Fibroblast of the aortic adventitia (primary cell): ENCODE measurements at regions not wholly inside any gene's neighbourhood (a gene's known extent, or its start where the extent isn't known, plus 50 kb on each side); places are given as distances from the start of the nearest gene placed in this dataset.

Experiments used
- DNase-seq: peaks from one replicate; pipeline ENCODE4 v3.0.0-alpha.2; 2010; ENCODE audit warnings: low read depth
- H3K4me3 ChIP-seq: 2 replicates; pipeline ENCODE4 v1.5.1; 2011; ENCODE audit warnings: low read depth, mild to moderate bottlenecking, control low read depth, low read length, moderate library complexity
- CTCF ChIP-seq: IDR thresholded peaks from 2 replicates; pipeline ENCODE4 v1.5.1; 2011; ENCODE audit warnings: mild to moderate bottlenecking, low read length, control low read depth, inconsistent platforms; ENCODE audit not compliant: insufficient read depth

GRCh38 chr7:135855846-135856245 lies 107.2 kb upstream of the FAM180A start:
- no peak for TF ChIP-seq CTCF
- DNase-seq, result peak; percentile 27
- no peak overlapping the region for H3K4me3 ChIP-seq

DNA sequence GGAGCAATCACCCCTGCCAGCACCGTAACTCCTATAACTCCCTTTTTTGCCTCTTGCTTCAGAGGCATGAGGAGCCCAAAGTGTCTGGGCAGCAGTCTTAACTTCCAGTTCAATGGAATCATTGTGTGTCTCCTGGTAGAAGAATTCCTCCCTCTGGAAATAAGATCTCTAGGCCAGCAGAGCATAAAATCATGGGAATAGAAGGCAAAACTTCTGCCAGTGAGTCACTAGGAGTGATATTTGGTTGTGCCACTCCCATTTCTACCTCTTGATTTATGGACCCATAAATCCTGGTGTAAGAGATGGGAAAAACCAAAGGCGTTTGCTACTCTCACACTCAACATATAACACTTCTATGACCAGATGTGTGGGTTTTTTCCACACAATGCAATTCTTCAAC lies 104.9 kb upstream of the FAM180A start:
- no peak for TF ChIP-seq CTCF
- peak; percentile 40 for DNase-seq

GRCh38 chr7:135853008-135853407 lies 104.4 kb upstream of the FAM180A start:
- no peak overlapping the region for H3K4me3 ChIP-seq
- TF ChIP-seq CTCF, result no peak
- no peak for DNase-seq

More for the DNA sequence above, 104.9 kb upstream of the FAM180A start:
- H3K4me3 ChIP-seq, result no peak overlapping the region

- H3K4me3 ChIP-seq, result no peak overlapping the region
- DNase-seq, result no peak
- no peak for TF ChIP-seq CTCF
Measured at GRCh38 chr7:135847242-135847641, 98.6 kb upstream of the FAM180A start.

DNA sequence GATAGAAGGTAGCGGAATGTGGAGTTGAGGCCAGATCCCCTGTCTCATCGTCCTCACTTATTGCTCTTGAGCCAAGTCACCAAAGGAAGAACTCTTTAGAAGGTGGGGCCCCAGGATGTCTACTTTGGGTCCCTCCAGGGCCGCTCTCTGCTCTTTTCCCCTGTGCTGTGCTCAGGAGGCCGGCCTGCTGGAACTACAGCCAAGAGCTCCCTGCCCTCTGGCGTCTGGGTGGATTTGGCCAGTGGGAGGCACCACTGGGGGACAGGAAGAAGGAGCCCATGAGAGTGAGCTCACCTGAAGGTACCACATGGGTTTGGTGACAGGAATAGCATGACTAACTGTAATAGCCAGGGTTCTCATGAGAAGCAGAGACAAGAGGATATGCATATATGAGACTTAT lies 97.7 kb upstream of the FAM180A start:
- TF ChIP-seq CTCF, result no peak
- no peak overlapping the region for H3K4me3 ChIP-seq
- DNase-seq, result no peak

DNA sequence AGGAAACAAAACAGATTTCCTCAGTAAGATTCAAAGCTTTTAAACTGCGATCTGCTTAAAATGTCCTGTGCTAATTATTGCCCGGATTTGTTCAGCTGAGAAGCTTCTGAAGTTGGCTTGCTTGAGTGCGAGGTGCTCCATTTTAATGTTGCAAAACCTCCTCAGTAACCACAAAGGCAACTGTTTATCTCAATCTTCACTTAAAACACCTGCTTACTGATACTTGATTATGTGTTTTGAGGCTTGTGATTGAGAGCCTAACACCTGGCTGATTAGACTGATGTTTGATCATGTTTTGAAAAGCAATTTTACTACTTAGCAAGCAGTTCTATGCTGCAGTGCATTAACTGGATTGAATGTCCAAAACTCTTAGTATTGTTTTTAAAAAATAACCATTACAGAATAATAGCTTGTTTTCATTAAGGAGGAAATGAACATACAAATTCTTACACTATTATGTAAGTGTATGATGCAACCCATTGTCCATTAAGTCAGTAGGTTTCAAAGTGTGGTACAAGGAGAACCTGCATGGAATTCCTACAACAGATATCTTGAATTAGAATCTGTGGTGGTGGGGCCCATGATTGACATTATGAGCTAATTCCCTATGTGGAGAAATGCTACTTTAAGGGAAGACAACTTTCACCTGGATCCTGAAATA lies 96.9 kb upstream of the FAM180A start:
- no peak for TF ChIP-seq CTCF
- no peak overlapping the region for H3K4me3 ChIP-seq
- no peak for DNase-seq

DNA sequence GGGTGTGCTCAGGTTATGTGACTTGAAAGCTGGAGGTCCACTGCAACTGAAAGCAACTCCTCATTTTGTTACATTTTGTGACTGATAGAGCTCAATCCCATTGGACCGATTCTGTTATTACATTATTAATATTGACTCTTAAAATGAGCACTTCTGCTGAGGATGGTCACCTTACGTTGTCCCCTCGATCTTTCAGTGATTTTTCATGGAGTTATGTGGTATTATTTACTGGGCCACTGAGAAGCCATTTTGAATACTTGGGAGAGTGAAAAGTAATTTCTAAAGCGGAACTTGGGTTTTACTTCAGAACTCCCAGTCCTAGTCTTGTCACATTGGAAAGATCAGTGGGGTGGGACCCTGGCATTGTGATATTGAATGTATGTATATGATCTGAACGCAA lies 96.3 kb upstream of the FAM180A start:
- no peak for TF ChIP-seq CTCF
- no peak overlapping the region for H3K4me3 ChIP-seq
- no peak for DNase-seq
